Spinal cord (tissue), 9 donors: ENCODE measurements at regions not wholly inside any gene's neighbourhood (a gene's known extent, or its start where the extent isn't known, plus 50 kb on each side); places are given as distances from the start of the nearest gene placed in this dataset.
A peak's percentile ranks its signal among the peaks of the same experiment; 100 is the strongest.

Experiments used
- DNase-seq, 6 donors: peaks; one replicate each; pipeline versions ENCODE4 v3.0.0 to v3.0.0-alpha.2; 2013 to 2015; ENCODE audit warnings: low spot score in 6 of 6, low read depth in 4 of 6
- H3K27ac ChIP-seq: one replicate; pipeline ENCODE4 v1.5.1; 2013; ENCODE audit warnings: low read depth, low read length, control low read depth
- H3K27me3 ChIP-seq: one replicate; pipeline ENCODE4 v1.6.1; 2013; ENCODE audit warnings: low read length; ENCODE audit not compliant: control insufficient read depth, insufficient read depth
- H3K36me3 ChIP-seq: one replicate; pipeline ENCODE4 v1.6.1; 2013; ENCODE audit warnings: low read length; ENCODE audit not compliant: control insufficient read depth, insufficient read depth
- H3K4me1 ChIP-seq: one replicate; pipeline ENCODE4 v1.6.1; 2013; ENCODE audit warnings: low read length; ENCODE audit not compliant: control insufficient read depth, insufficient read depth
- H3K4me3 ChIP-seq: one replicate; pipeline ENCODE4 v1.5.1; 2013; ENCODE audit warnings: low read depth, low read length, control low read depth
- H3K9me3 ChIP-seq: one replicate; pipeline ENCODE4 v1.6.1; 2013; ENCODE audit warnings: low read length; ENCODE audit not compliant: control insufficient read depth, insufficient read depth
- WGBS: methylation state at CpG from one replicate; pipeline ENCODE4 v1.1.5; 2013; ENCODE audit warnings: missing lambda C conversion rate; ENCODE audit not compliant: insufficient coverage; 5-methylcytosine and 5-hydroxymethylcytosine counted together
- donor health status: healthy.

DNA sequence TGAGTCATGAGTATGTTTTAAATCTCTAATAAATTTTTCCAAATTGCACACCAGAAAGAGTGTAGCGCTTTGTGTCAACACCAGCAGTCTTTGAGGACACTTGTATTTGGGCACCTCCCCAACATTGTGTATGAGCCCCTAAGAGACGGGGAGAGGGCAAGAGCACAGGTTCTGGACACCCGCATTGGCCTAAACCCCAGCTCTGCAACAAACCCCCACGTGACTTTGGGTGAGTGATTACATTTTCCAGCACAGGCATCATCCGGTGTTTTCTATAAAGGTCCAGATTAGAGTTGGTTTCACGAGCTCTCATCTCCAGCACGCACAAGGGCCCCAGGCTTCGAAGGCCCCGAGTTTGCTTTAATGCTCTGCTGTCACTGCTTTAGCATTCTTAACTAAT, 66.3 kb upstream of the SLC45A1 start:
- 90% methylated on average over 5 of the region's 9 CpGs for WGBS
- DNase-seq: no peak
- no peaks in the 10 kb centered on the region for H3K36me3 ChIP-seq
- peaks cover 4% of the 10 kb centered on the region for H3K4me1 ChIP-seq
- H3K9me3 ChIP-seq: no peaks in the 10 kb centered on the region
- H3K27me3 ChIP-seq: no peaks in the 10 kb centered on the region
- no peak overlapping the region for H3K27ac ChIP-seq
- H3K4me3 ChIP-seq: no peak overlapping the region

GRCh38 chr1:8249838-8250237, 68.1 kb upstream of the SLC45A1 start:
- Histone ChIP-seq H3K9me3 (no peaks in the 10 kb centered on the region), H3K4me3 (no peak overlapping the region), H3K27ac (no peak overlapping the region), H3K36me3 (no peaks in the 10 kb centered on the region), H3K4me1 (peaks cover 4% of the 10 kb centered on the region), H3K27me3 (no peaks in the 10 kb centered on the region)
- no peak for DNase-seq
- WGBS: 100% methylated on average over 1 of the region's 4 CpGs

GRCh38 chr1:8247811-8248436, 70.0 kb upstream of the SLC45A1 start:
- no peaks in the 10 kb centered on the region for H3K27me3 ChIP-seq
- H3K4me3 ChIP-seq: no peak overlapping the region
- 89% methylated on average over 6 of the region's 10 CpGs for WGBS
- H3K36me3 ChIP-seq: no peaks in the 10 kb centered on the region
- H3K4me1 ChIP-seq: peaks cover 4% of the 10 kb centered on the region
- no peaks in the 10 kb centered on the region for H3K9me3 ChIP-seq
- no peak for DNase-seq
- no peak overlapping the region for H3K27ac ChIP-seq

DNA sequence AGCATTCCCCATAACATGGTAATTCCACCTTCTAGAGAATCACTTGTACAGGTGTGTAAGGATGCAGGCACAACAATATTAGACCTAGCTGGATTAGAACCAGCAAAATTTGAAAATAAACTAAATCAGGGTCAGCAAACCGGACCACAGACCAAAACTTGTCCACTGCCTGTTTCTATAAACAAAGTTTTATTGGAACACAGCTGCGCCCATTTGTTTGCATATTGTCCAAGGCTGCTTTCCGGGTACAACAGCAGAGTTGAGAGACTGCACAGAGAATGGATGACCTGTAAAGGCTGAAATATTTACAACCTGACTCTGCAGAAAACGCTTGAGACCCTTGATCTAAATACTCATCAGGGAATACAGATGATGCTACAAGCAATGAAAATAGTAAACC, 73.6 kb upstream of the SLC45A1 start:
- no peak overlapping the region for H3K4me3 ChIP-seq
- H3K27me3 ChIP-seq: no peaks in the 10 kb centered on the region
- no peaks in the 10 kb centered on the region for H3K9me3 ChIP-seq
- H3K27ac ChIP-seq: no peak overlapping the region
- DNase-seq: no peak
- H3K4me1 ChIP-seq: peaks cover 5% of the 10 kb centered on the region
- no peaks in the 10 kb centered on the region for H3K36me3 ChIP-seq
- WGBS: 89% methylated on average over 3 of the region's 4 CpGs

DNA sequence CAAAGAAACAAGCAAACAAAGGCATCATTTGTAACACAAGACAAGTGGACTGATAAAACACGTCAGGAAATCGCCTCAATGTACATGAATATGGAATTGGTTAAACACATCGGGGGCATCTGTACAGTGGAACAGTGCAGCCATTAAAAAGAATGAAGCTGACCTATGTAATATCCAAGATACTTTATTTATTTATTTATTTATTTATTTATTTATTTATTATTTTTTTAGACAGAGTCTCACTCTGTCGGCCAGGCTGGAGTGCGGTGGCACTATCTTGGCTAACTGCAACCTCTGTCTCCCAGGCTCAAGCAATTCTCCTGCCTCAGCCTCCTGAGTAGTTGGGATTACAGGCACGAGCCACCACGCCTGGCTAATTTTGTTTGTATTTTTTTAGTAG, 75.4 kb upstream of the SLC45A1 start:
- H3K4me3 ChIP-seq: no peak overlapping the region
- H3K27me3 ChIP-seq: no peaks in the 10 kb centered on the region
- no CpG with 5 or more reads among the region's 7 CpGs for WGBS
- no peak for DNase-seq
- no peak overlapping the region for H3K27ac ChIP-seq
- H3K9me3 ChIP-seq: no peaks in the 10 kb centered on the region
- no peaks in the 10 kb centered on the region for H3K36me3 ChIP-seq
- peaks cover 12% of the 10 kb centered on the region for H3K4me1 ChIP-seq

DNA sequence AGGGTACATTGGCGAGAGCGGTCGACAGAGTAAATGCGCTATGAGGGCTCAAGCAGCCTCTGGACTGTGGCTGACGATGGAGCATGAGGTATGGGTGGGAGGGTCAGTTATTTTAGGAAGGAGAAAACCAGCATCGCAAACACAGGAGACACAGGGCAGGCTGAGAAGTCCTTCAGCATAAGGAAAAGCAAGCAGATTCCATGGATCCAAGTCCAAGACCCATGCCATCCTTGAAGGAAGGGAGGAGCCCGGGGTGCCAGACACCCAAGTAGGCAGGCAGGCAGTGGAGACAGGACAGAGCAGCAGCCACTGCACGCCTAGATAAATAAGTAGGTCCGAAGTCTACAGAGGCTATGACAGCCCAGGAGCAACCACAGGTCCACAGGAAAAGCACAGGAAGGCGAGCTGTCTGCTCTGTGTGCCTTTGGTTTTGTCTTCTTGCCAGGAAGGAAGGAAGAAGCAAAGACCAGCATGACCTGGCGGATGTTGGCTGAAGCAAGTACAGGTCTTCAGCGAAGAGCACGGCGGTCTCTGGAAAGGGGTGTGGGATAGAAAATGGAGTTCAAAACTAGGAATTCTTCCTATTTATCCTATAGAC, 76.4 kb upstream of the SLC45A1 start:
- Histone ChIP-seq H3K4me3 (no peak overlapping the region), H3K36me3 (no peaks in the 10 kb centered on the region), H3K27ac (no peak overlapping the region), H3K27me3 (no peaks in the 10 kb centered on the region), H3K9me3 (no peaks in the 10 kb centered on the region), H3K4me1 (peaks cover 12% of the 10 kb centered on the region)
- WGBS: 95% methylated on average over 11 of the region's 14 CpGs
- DNase-seq: no peak

DNA sequence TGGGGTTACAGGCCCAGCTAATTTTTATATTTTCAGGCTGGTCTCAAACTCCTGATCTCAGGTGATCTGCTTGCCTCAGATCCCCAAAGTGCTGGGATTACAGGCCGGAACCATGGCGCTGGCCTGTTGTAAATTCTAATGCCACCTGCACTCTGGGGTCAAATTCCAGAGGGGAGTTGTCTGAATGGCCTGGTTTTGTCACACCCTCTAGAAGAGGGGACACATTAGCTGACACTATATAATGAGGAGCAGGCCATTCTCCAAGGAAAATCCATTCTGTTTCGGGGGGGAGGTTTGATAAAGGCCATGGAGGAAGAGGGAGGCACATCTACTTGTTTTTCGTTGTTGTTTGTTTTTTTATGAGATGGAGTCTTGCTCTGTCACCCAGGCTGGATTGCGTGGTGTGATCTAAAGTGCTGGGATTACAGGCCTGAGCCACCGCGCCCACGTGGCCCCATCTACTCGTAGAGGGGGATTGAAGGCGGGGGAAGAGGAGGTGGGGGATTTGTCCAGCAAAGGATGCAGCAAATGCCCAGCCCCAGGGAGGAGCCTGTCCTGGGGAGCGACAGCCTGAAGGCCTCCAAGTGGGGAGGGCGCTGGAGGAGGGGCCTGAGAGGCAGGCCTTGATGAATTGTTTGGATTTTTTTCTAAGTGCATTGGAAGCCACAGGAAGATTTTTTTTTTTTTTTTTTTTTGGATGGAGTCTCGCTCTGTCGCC, 78.4 kb upstream of the SLC45A1 start:
- Histone ChIP-seq H3K27me3 (no peaks in the 10 kb centered on the region), H3K4me1 (peaks cover 12% of the 10 kb centered on the region), H3K9me3 (no peaks in the 10 kb centered on the region), H3K27ac (no peak overlapping the region), H3K4me3 (no peak overlapping the region), H3K36me3 (no peaks in the 10 kb centered on the region)
- WGBS: 71% methylated on average over 12 of the region's 14 CpGs
- peak in 1 of 6 donors; percentile 49 for DNase-seq

GRCh38 chr1:8239039-8239305, 78.9 kb upstream of the SLC45A1 start:
- WGBS: 83% methylated on average over 3 of the region's 5 CpGs
- Histone ChIP-seq H3K27ac (no peak overlapping the region), H3K4me3 (no peak overlapping the region)

GRCh38 chr1:8238141-8239038, 79.5 kb upstream of the SLC45A1 start:
- Histone ChIP-seq H3K4me3 (no peak overlapping the region), H3K27ac (peak overlapping the region; percentile 30), H3K27me3 (no peaks in the 10 kb centered on the region), H3K9me3 (no peaks in the 10 kb centered on the region), H3K4me1 (peaks cover 12% of the 10 kb centered on the region), H3K36me3 (no peaks in the 10 kb centered on the region)
- DNase-seq: peak in 1 of 6 donors; percentile 45
- WGBS: 57% methylated on average over 10 of the region's 20 CpGs

More at GRCh38 chr1:8239039-8239305, 78.9 kb upstream of the SLC45A1 start:
- Histone ChIP-seq H3K36me3 (no peaks in the 10 kb centered on the region), H3K27me3 (no peaks in the 10 kb centered on the region), H3K9me3 (no peaks in the 10 kb centered on the region), H3K4me1 (peaks cover 12% of the 10 kb centered on the region)
- no peak for DNase-seq
